Liver (tissue), 8 donors: ENCODE measurements at regions not wholly inside any gene's neighbourhood (a gene's known extent, or its start where the extent isn't known, plus 50 kb on each side); places are given as distances from the start of the nearest gene placed in this dataset.

Experiments used
- DNase-seq: peaks from one replicate; pipeline ENCODE4 v3.0.0-alpha.2; 2017; ENCODE audit warnings: low spot score
- H3K27ac ChIP-seq, 2 donors: one replicate each; pipeline ENCODE4 v1.7.0; 2013; ENCODE audit warnings: inconsistent platforms in 2 of 2, low read length in 2 of 2, control low read depth in 1 of 2, low read depth in 1 of 2, mild to moderate bottlenecking in 1 of 2
- H3K27me3 ChIP-seq, 4 donors: one replicate each; pipeline versions ENCODE4 v1.6.1 to v1.7.0; 2013; ENCODE audit warnings: low read length in 3 of 4, inconsistent platforms in 1 of 4, mild to moderate bottlenecking in 1 of 4, moderate library complexity in 1 of 4; ENCODE audit not compliant: control insufficient read depth in 4 of 4, insufficient read depth in 4 of 4
- H3K36me3 ChIP-seq, 4 donors: one replicate each; pipeline versions ENCODE4 v1.6.1 to v1.7.0; 2013; ENCODE audit warnings: low read length in 3 of 4, mild to moderate bottlenecking in 3 of 4, low read depth in 1 of 4, moderate library complexity in 1 of 4; ENCODE audit not compliant: control insufficient read depth in 4 of 4, insufficient read depth in 3 of 4
- H3K4me1 ChIP-seq, 4 donors: one replicate each; pipeline versions ENCODE4 v1.6.1 to v1.7.0; 2013; ENCODE audit warnings: low read length in 3 of 4, mild to moderate bottlenecking in 3 of 4, moderate library complexity in 1 of 4; ENCODE audit not compliant: control insufficient read depth in 4 of 4, insufficient read depth in 4 of 4
- H3K4me3 ChIP-seq, 3 donors: one replicate each; pipeline versions ENCODE4 v1.6.1 to v1.7.0; 2013; ENCODE audit warnings: low read length in 3 of 3, control low read depth in 1 of 3, low read depth in 1 of 3, mild to moderate bottlenecking in 1 of 3
- H3K9ac ChIP-seq, 2 donors: one replicate each; pipeline ENCODE4 v1.7.0; 2013; ENCODE audit warnings: low read length in 2 of 2, mild to moderate bottlenecking in 2 of 2, moderate library complexity in 2 of 2, control low read depth in 1 of 2, low read depth in 1 of 2
- H3K9me3 ChIP-seq, 4 donors: one replicate each; pipeline versions ENCODE4 v1.6.1 to v1.7.0; 2013; ENCODE audit warnings: low read length in 3 of 4; ENCODE audit not compliant: control insufficient read depth in 4 of 4
- EGR1 ChIP-seq, 2 donors: IDR thresholded peaks; 2 replicates each; pipeline ENCODE4 v1.6.1; 2016 to 2018; ENCODE audit warnings: antibody characterized with exemption in 2 of 2, low read depth in 2 of 2
- FOXA1 ChIP-seq: IDR thresholded peaks from 2 replicates; pipeline ENCODE4 v1.6.1; 2016; ENCODE audit warnings: antibody characterized with exemption
- FOXA2 ChIP-seq: IDR thresholded peaks from 2 replicates; pipeline ENCODE4 v1.6.1; 2016; ENCODE audit warnings: antibody characterized with exemption
- GABPA ChIP-seq, 2 donors: IDR thresholded peaks in 1 of 2; conservative IDR thresholded peaks in 1 of 2; 2 replicates each; pipeline ENCODE4 v1.6.1; 2016; ENCODE audit warnings: antibody characterized with exemption in 2 of 2, mild to moderate bottlenecking in 1 of 2, moderate library complexity in 1 of 2
- HNF4A ChIP-seq, 2 donors: conservative IDR thresholded peaks; 2 replicates each; pipeline ENCODE4 v1.6.1; 2016; ENCODE audit warnings: antibody characterized with exemption in 2 of 2, mild to moderate bottlenecking in 2 of 2
- HNF4G ChIP-seq: IDR thresholded peaks from 2 replicates; pipeline ENCODE4 v1.6.1; 2016; ENCODE audit warnings: antibody characterized with exemption
- JUND ChIP-seq, 2 donors: IDR thresholded peaks; 2 replicates each; pipeline ENCODE4 v1.6.1; 2016; ENCODE audit warnings: antibody characterized with exemption in 2 of 2
- MAX ChIP-seq: IDR thresholded peaks from 2 replicates; pipeline ENCODE4 v1.6.1; 2016; ENCODE audit warnings: antibody characterized with exemption
- NR2F2 ChIP-seq: IDR thresholded peaks from 2 replicates; pipeline ENCODE4 v1.6.1; 2016; ENCODE audit warnings: antibody characterized with exemption
- RAD21 ChIP-seq, 2 donors: IDR thresholded peaks; 2 replicates each; pipeline ENCODE4 v1.6.1; 2016; ENCODE audit warnings: antibody characterized with exemption in 2 of 2, mild to moderate bottlenecking in 2 of 2
- RXRA ChIP-seq, 2 donors: IDR thresholded peaks; 2 replicates each; pipeline ENCODE4 v1.6.1; 2017 to 2018; ENCODE audit warnings: antibody characterized with exemption in 2 of 2, mild to moderate bottlenecking in 1 of 2
- SP1 ChIP-seq: IDR thresholded peaks from 2 replicates; pipeline ENCODE4 v1.6.1; 2018; ENCODE audit warnings: antibody characterized with exemption, mild to moderate bottlenecking
- TAF1 ChIP-seq: conservative IDR thresholded peaks from 2 replicates; pipeline ENCODE4 v1.6.1; 2016; ENCODE audit warnings: antibody characterized with exemption, mild to moderate bottlenecking
- YY1 ChIP-seq: IDR thresholded peaks from 2 replicates; pipeline ENCODE4 v1.6.1; 2016; ENCODE audit warnings: antibody characterized with exemption, mild to moderate bottlenecking
- WGBS: extraction: QIAGEN DNeasy Blood & Tissue Kit; methylation state at CpG from one replicate; pipeline ENCODE4 v1.1.7; 2013; 5-methylcytosine and 5-hydroxymethylcytosine counted together
- TF ChIP-seq, protein P1 (sequence below): IDR thresholded peaks from 2 replicates; pipeline ENCODE4 v1.6.1; 2016; ENCODE audit warnings: antibody characterized with exemption
- TF ChIP-seq, protein P2 (sequence below): IDR thresholded peaks from 2 replicates; pipeline ENCODE4 v1.6.1; 2016; ENCODE audit warnings: antibody characterized with exemption, mild to moderate bottlenecking
- TF ChIP-seq, protein P3 (sequence below): IDR thresholded peaks from 2 replicates; pipeline ENCODE4 v1.6.1; 2016; ENCODE audit warnings: antibody characterized with exemption
- TF ChIP-seq, protein P4 (sequence below): fragments of 150-350 bp; IDR thresholded peaks from 2 replicates; pipeline ENCODE4 v1.5.1; 2017; ENCODE audit warnings: improper control_type of control experiment, low read depth, low read length; ENCODE audit not compliant: missing input control
- donor health status: healthy.
- donor health status: healthy.
- donor health status: healthy.
- donor health status: healthy.
- donor health status: healthy.

DNA sequence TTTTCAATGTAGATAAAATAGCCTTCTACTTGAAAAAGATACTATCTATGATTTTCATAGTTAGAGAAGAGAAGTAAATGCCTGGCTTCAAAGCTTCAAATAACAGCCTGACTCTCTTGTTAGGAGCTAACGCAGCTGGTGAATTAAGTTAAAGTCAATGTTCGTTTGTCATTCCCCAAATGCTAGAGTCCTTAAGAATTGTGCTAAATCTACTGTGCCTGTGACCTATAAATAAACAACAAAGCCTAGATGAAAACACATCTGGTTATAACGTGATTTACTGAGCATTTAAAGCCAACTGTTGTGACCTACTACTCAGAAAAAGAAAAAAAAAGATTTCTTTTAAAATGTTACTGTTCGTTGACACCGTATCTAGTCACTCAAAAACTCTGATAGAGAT is 134.7 kb downstream of the POLR1F start (continued):
- no peak for TF ChIP-seq MAX
- TF ChIP-seq, protein P1, sequence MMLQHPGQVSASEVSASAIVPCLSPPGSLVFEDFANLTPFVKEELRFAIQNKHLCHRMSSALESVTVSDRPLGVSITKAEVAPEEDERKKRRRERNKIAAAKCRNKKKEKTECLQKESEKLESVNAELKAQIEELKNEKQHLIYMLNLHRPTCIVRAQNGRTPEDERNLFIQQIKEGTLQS, result no peak
- no peak for TF ChIP-seq FOXA1
- no peak for TF ChIP-seq HNF4G
- TF ChIP-seq EGR1 (IDR thresholded peaks at IDR 0.05; ENCODE audit: low read depth in 2 of 2), result no peak
- no peak for TF ChIP-seq HNF4A (conservative IDR thresholded peaks at IDR 0.05)
- no peak for TF ChIP-seq SP1
- TF ChIP-seq GABPA (IDR thresholded peaks at IDR 0.05 in 1 of 2, conservative IDR thresholded peaks at IDR 0.05 in 1 of 2), result no peak
- no peak for TF ChIP-seq TAF1

- 45% methylated on average over 4 of the region's 4 CpGs for WGBS
- TF ChIP-seq HNF4G (no peak), GABPA (IDR thresholded peaks at IDR 0.05 in 1 of 2, conservative IDR thresholded peaks at IDR 0.05 in 1 of 2) (no peak), MAX (no peak), SP1 (no peak), FOXA2 (no peak), RXRA (IDR thresholded peaks at IDR 0.05) (no peak), YY1 (no peak), TAF1 (no peak), NR2F2 (no peak), JUND (IDR thresholded peaks at IDR 0.05) (no peak), EGR1 (IDR thresholded peaks at IDR 0.05; ENCODE audit: low read depth in 2 of 2) (no peak), FOXA1 (no peak), HNF4A (conservative IDR thresholded peaks at IDR 0.05) (no peak), RAD21 (IDR thresholded peaks at IDR 0.05) (no peak)
- TF ChIP-seq, protein P2, sequence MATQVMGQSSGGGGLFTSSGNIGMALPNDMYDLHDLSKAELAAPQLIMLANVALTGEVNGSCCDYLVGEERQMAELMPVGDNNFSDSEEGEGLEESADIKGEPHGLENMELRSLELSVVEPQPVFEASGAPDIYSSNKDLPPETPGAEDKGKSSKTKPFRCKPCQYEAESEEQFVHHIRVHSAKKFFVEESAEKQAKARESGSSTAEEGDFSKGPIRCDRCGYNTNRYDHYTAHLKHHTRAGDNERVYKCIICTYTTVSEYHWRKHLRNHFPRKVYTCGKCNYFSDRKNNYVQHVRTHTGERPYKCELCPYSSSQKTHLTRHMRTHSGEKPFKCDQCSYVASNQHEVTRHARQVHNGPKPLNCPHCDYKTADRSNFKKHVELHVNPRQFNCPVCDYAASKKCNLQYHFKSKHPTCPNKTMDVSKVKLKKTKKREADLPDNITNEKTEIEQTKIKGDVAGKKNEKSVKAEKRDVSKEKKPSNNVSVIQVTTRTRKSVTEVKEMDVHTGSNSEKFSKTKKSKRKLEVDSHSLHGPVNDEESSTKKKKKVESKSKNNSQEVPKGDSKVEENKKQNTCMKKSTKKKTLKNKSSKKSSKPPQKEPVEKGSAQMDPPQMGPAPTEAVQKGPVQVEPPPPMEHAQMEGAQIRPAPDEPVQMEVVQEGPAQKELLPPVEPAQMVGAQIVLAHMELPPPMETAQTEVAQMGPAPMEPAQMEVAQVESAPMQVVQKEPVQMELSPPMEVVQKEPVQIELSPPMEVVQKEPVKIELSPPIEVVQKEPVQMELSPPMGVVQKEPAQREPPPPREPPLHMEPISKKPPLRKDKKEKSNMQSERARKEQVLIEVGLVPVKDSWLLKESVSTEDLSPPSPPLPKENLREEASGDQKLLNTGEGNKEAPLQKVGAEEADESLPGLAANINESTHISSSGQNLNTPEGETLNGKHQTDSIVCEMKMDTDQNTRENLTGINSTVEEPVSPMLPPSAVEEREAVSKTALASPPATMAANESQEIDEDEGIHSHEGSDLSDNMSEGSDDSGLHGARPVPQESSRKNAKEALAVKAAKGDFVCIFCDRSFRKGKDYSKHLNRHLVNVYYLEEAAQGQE, result no peak
- TF ChIP-seq, protein P1, result no peak
- TF ChIP-seq, protein P3, sequence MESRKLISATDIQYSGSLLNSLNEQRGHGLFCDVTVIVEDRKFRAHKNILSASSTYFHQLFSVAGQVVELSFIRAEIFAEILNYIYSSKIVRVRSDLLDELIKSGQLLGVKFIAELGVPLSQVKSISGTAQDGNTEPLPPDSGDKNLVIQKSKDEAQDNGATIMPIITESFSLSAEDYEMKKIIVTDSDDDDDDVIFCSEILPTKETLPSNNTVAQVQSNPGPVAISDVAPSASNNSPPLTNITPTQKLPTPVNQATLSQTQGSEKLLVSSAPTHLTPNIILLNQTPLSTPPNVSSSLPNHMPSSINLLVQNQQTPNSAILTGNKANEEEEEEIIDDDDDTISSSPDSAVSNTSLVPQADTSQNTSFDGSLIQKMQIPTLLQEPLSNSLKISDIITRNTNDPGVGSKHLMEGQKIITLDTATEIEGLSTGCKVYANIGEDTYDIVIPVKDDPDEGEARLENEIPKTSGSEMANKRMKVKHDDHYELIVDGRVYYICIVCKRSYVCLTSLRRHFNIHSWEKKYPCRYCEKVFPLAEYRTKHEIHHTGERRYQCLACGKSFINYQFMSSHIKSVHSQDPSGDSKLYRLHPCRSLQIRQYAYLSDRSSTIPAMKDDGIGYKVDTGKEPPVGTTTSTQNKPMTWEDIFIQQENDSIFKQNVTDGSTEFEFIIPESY, result no peak
- TF ChIP-seq, protein P4, sequence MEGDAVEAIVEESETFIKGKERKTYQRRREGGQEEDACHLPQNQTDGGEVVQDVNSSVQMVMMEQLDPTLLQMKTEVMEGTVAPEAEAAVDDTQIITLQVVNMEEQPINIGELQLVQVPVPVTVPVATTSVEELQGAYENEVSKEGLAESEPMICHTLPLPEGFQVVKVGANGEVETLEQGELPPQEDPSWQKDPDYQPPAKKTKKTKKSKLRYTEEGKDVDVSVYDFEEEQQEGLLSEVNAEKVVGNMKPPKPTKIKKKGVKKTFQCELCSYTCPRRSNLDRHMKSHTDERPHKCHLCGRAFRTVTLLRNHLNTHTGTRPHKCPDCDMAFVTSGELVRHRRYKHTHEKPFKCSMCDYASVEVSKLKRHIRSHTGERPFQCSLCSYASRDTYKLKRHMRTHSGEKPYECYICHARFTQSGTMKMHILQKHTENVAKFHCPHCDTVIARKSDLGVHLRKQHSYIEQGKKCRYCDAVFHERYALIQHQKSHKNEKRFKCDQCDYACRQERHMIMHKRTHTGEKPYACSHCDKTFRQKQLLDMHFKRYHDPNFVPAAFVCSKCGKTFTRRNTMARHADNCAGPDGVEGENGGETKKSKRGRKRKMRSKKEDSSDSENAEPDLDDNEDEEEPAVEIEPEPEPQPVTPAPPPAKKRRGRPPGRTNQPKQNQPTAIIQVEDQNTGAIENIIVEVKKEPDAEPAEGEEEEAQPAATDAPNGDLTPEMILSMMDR, result no peak
Measured at GRCh38 chr7:19572566-19572965, 136.3 kb downstream of the POLR1F start.

More at GRCh38 chr7:19572566-19572965, 136.3 kb downstream of the POLR1F start:
- no peaks in the 10 kb centered on the region for H3K36me3 ChIP-seq
- no peak overlapping the region for H3K4me3 ChIP-seq
- no peak overlapping the region for H3K9ac ChIP-seq
- no peaks in the 10 kb centered on the region for H3K27me3 ChIP-seq
- DNase-seq, result no peak
- H3K27ac ChIP-seq, result no peak overlapping the region
- H3K4me1 ChIP-seq, result no peaks in the 10 kb centered on the region
- H3K9me3 ChIP-seq, result no peaks in the 10 kb centered on the region
